ENCODE measurements at regions not wholly inside any gene's neighbourhood (a gene's known extent, or its start where the extent isn't known, plus 50 kb on each side); places are given as distances from the start of the nearest gene placed in this dataset.

GRCh38 chr4:166386491-166387360 lies 513.7 kb downstream of the TLL1 start:
- H3K27me3 Mint-ChIP-seq = no peaks in the 10 kb centered on the region

GRCh38 chr4:166391501-166391900 lies 518.5 kb downstream of the TLL1 start:
- Mint-ChIP-seq H3K4me3 (no peak overlapping the region), H3K9me3 (peaks cover 6 to 13% of the 10 kb centered on the region in 2 donors), H3K27me3 (no peaks in the 10 kb centered on the region), H3K4me1 (no peaks in the 10 kb centered on the region), H3K27ac (no peak overlapping the region)
- no peak for DNase-seq
- no peak for ATAC-seq

More at GRCh38 chr4:166386491-166387360, 513.7 kb downstream of the TLL1 start:
- Mint-ChIP-seq H3K4me3 (no peak overlapping the region), H3K9me3 (peaks cover 4 to 6% of the 10 kb centered on the region in 2 donors), H3K4me1 (no peaks in the 10 kb centered on the region), H3K27ac (no peak overlapping the region)
- DNase-seq (no peak), ATAC-seq (no peak)

GRCh38 chr4:166399021-166399420 lies 526.0 kb downstream of the TLL1 start:
- no peak for DNase-seq
- Mint-ChIP-seq H3K4me1 (no peaks in the 10 kb centered on the region), H3K27ac (no peak overlapping the region), H3K27me3 (no peaks in the 10 kb centered on the region), H3K9me3 (peaks cover 0 to 5% of the 10 kb centered on the region in 2 donors), H3K4me3 (no peak overlapping the region)
- no peak for ATAC-seq

- DNase-seq (no peak), ATAC-seq (no peak)
- no peaks in the 10 kb centered on the region for H3K27me3 Mint-ChIP-seq
- no peaks in the 10 kb centered on the region for H3K9me3 Mint-ChIP-seq
- no peaks in the 10 kb centered on the region for H3K4me1 Mint-ChIP-seq
- no peak overlapping the region for H3K4me3 Mint-ChIP-seq
- H3K27ac Mint-ChIP-seq = no peak overlapping the region
These were observed 527.3 kb downstream of the TLL1 start for GRCh38 chr4:166400270-166400894.

- ATAC-seq (no peak), DNase-seq (no peak)
- no peaks in the 10 kb centered on the region for H3K27me3 Mint-ChIP-seq
- H3K27ac Mint-ChIP-seq = no peak overlapping the region
- H3K4me1 Mint-ChIP-seq = no peaks in the 10 kb centered on the region
- peaks cover 13 to 23% of the 10 kb centered on the region in 2 donors for H3K9me3 Mint-ChIP-seq
- no peak overlapping the region for H3K4me3 Mint-ChIP-seq
These were observed 540.3 kb downstream of the TLL1 start for GRCh38 chr4:166413356-166413755.

- ATAC-seq = no peak
These were observed 541.4 kb downstream of the TLL1 start for GRCh38 chr4:166414431-166414830.

GRCh38 chr4:166415749-166416148 lies 542.7 kb downstream of the TLL1 start:
- ATAC-seq (no peak), DNase-seq (no peak)
- Mint-ChIP-seq H3K27ac (no peak overlapping the region), H3K4me3 (no peak overlapping the region), H3K9me3 (peaks cover 13 to 39% of the 10 kb centered on the region in 2 donors), H3K27me3 (no peaks in the 10 kb centered on the region), H3K4me1 (no peaks in the 10 kb centered on the region)

More at GRCh38 chr4:166414431-166414830, 541.4 kb downstream of the TLL1 start:
- no peak overlapping the region for H3K4me3 Mint-ChIP-seq
- no peak overlapping the region for H3K27ac Mint-ChIP-seq
- no peaks in the 10 kb centered on the region for H3K4me1 Mint-ChIP-seq
- no peaks in the 10 kb centered on the region for H3K27me3 Mint-ChIP-seq
- DNase-seq = no peak
- H3K9me3 Mint-ChIP-seq = peaks cover 13 to 34% of the 10 kb centered on the region in 2 donors

GRCh38 chr4:166421556-166422156 lies 548.6 kb downstream of the TLL1 start:
- DNase-seq (no peak), ATAC-seq (no peak)
- no peaks in the 10 kb centered on the region for H3K27me3 Mint-ChIP-seq
- no peak overlapping the region for H3K27ac Mint-ChIP-seq
- peaks cover 6 to 24% of the 10 kb centered on the region in 2 donors for H3K9me3 Mint-ChIP-seq
- no peak overlapping the region for H3K4me3 Mint-ChIP-seq
- H3K4me1 Mint-ChIP-seq = no peaks in the 10 kb centered on the region

- Mint-ChIP-seq H3K9me3 (peaks cover 0 to 23% of the 10 kb centered on the region in 2 donors), H3K4me3 (no peak overlapping the region), H3K27me3 (no peaks in the 10 kb centered on the region), H3K4me1 (no peaks in the 10 kb centered on the region), H3K27ac (no peak overlapping the region)
- no peak for ATAC-seq
- DNase-seq = no peak
These were observed 549.4 kb downstream of the TLL1 start for GRCh38 chr4:166422475-166422874.

GRCh38 chr4:166426300-166426863 lies 553.3 kb downstream of the TLL1 start:
- H3K4me1 Mint-ChIP-seq = no peaks in the 10 kb centered on the region
- ATAC-seq (no peak), DNase-seq (no peak)
- H3K27me3 Mint-ChIP-seq = no peaks in the 10 kb centered on the region
- peaks cover 0 to 5% of the 10 kb centered on the region in 2 donors for H3K9me3 Mint-ChIP-seq
- H3K4me3 Mint-ChIP-seq = no peak overlapping the region
- H3K27ac Mint-ChIP-seq = no peak overlapping the region

GRCh38 chr4:166432125-166432524 lies 559.1 kb downstream of the TLL1 start:
- H3K27ac Mint-ChIP-seq = no peak overlapping the region
- no peak for DNase-seq
- peaks cover 0 to 5% of the 10 kb centered on the region in 2 donors for H3K9me3 Mint-ChIP-seq
- no peaks in the 10 kb centered on the region for H3K4me1 Mint-ChIP-seq
- ATAC-seq = no peak
- H3K27me3 Mint-ChIP-seq = no peaks in the 10 kb centered on the region
- H3K4me3 Mint-ChIP-seq = no peak overlapping the region

GRCh38 chr4:166432842-166433241 lies 559.8 kb downstream of the TLL1 start:
- no peak for DNase-seq
- Mint-ChIP-seq H3K27me3 (no peaks in the 10 kb centered on the region), H3K27ac (no peak overlapping the region), H3K4me1 (no peaks in the 10 kb centered on the region), H3K4me3 (no peak overlapping the region), H3K9me3 (peaks cover 0 to 5% of the 10 kb centered on the region in 2 donors)
- no peak for ATAC-seq

GRCh38 chr4:166435449-166435848 lies 562.4 kb downstream of the TLL1 start:
- DNase-seq = no peak
- no peaks in the 10 kb centered on the region for H3K27me3 Mint-ChIP-seq
- ATAC-seq = no peak
- no peak overlapping the region for H3K27ac Mint-ChIP-seq
- no peak overlapping the region for H3K4me3 Mint-ChIP-seq
- peaks cover 0 to 9% of the 10 kb centered on the region in 2 donors for H3K9me3 Mint-ChIP-seq
- no peaks in the 10 kb centered on the region for H3K4me1 Mint-ChIP-seq

- peaks cover 4 to 10% of the 10 kb centered on the region in 2 donors for H3K9me3 Mint-ChIP-seq
- no peaks in the 10 kb centered on the region for H3K4me1 Mint-ChIP-seq
- no peak for ATAC-seq
These were observed 585.7 kb downstream of the TLL1 start for GRCh38 chr4:166458756-166459155.

GRCh38 chr4:166459621-166460020 lies 586.6 kb downstream of the TLL1 start:
- DNase-seq = no peak
- no peaks in the 10 kb centered on the region for H3K27me3 Mint-ChIP-seq
- no peak overlapping the region for H3K4me3 Mint-ChIP-seq
- no peaks in the 10 kb centered on the region for H3K4me1 Mint-ChIP-seq
- ATAC-seq = no peak
- H3K27ac Mint-ChIP-seq = no peak overlapping the region
- H3K9me3 Mint-ChIP-seq = peaks cover 0 to 10% of the 10 kb centered on the region in 2 donors

More at GRCh38 chr4:166458756-166459155, 585.7 kb downstream of the TLL1 start:
- no peak overlapping the region for H3K4me3 Mint-ChIP-seq
- no peak for DNase-seq
- H3K27ac Mint-ChIP-seq = peak overlapping the region in 1 of 2 donors; percentile 34
- no peaks in the 10 kb centered on the region for H3K27me3 Mint-ChIP-seq
